Endothelial cell (in vitro differentiated cells): ENCODE measurements at regions not wholly inside any gene's neighbourhood (a gene's known extent, or its start where the extent isn't known, plus 50 kb on each side); places are given as distances from the start of the nearest gene placed in this dataset.
"Not testable (repeated sequence)": the region's sequence is repeated elsewhere in the genome, so short reads cannot be mapped to it uniquely, and the experiment has no call there.

Source experiments
- DNase-seq: peaks from one replicate; pipeline ENCODE4 v3.0.0; 2021; ENCODE audit warnings: low spot score
- H3K27ac Mint-ChIP-seq: one replicate; pipeline ENCODE4 v1.8.0; 2021; ENCODE audit warnings: mixed read lengths, inconsistent platforms; ENCODE audit not compliant: unreplicated experiment
- H3K27me3 Mint-ChIP-seq: one replicate; pipeline ENCODE4 v1.8.0; 2021; ENCODE audit warnings: mild to moderate bottlenecking, moderate library complexity, mixed read lengths, inconsistent platforms; ENCODE audit not compliant: unreplicated experiment
- H3K36me3 Mint-ChIP-seq: one replicate; pipeline ENCODE4 v1.8.0; 2021; ENCODE audit warnings: mild to moderate bottlenecking, low read depth, mixed read lengths, inconsistent platforms; ENCODE audit not compliant: unreplicated experiment
- H3K4me1 Mint-ChIP-seq: one replicate; pipeline ENCODE4 v1.8.0; 2021; ENCODE audit warnings: mild to moderate bottlenecking, mixed read lengths, inconsistent platforms; ENCODE audit not compliant: unreplicated experiment
- H3K4me3 Mint-ChIP-seq: one replicate; pipeline ENCODE4 v1.8.0; 2021; ENCODE audit warnings: mild to moderate bottlenecking, mixed read lengths, inconsistent platforms; ENCODE audit not compliant: unreplicated experiment
- H3K9me3 Mint-ChIP-seq: one replicate; pipeline ENCODE4 v1.8.0; 2021; ENCODE audit warnings: mixed read lengths, inconsistent platforms; ENCODE audit not compliant: unreplicated experiment
- TF ChIP-seq, protein P1 (sequence below): fragments of 200-600 bp; sonication (generic); IDR thresholded peaks from one replicate; pipeline ENCODE4 v1.5.0; 2021; ENCODE audit warnings: antibody characterized with exemption; ENCODE audit not compliant: unreplicated experiment

DNA sequence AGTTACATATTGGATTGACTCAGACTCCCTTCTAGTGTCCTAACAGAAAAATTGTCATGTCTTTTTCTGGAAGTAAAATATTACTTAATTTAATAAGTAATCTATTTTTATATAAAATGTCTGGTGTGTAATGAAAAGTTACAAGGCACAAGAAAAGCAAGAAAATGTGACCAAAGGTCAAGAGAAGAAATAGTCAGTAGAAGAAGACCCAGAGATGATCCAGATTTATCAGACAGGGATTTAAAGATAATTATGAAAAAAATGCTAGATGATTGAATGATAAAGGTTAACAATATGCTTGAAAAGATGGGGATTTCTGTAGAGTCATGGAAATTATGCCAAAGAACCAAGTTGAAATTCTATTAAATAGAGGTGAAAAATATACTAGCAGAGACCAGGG is 87.8 kb downstream of the SYT15B start:
- not testable (repeated sequence) for H3K36me3 Mint-ChIP-seq, H3K4me1 Mint-ChIP-seq, H3K27me3 Mint-ChIP-seq

DNA sequence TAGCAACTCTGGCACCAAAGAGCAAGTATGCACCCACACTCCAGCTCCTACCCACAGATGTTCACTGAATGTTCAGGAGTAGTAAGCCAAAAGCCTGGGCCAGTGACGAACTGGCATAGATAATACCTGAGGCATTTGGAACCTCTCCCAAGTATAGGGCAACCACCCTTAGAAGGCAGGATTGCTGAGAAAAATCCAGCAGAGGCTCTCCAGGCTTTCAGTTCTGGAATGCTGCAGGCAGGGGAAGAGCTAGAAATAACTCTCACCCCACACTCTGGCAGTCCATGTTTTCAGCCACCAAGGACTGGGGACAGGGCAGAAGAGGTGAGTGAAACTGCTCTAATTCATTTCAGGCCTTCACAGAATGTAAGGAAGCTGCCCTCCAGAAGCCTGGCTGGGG is 90.3 kb downstream of the SYT15B start:
- H3K4me3 Mint-ChIP-seq, H3K4me1 Mint-ChIP-seq, H3K36me3 Mint-ChIP-seq, DNase-seq, H3K27ac Mint-ChIP-seq, H3K27me3 Mint-ChIP-seq, H3K9me3 Mint-ChIP-seq: not testable (repeated sequence)

More for the DNA sequence above, 87.8 kb downstream of the SYT15B start:
- H3K27ac Mint-ChIP-seq, H3K9me3 Mint-ChIP-seq, DNase-seq, H3K4me3 Mint-ChIP-seq: not testable (repeated sequence)

DNA sequence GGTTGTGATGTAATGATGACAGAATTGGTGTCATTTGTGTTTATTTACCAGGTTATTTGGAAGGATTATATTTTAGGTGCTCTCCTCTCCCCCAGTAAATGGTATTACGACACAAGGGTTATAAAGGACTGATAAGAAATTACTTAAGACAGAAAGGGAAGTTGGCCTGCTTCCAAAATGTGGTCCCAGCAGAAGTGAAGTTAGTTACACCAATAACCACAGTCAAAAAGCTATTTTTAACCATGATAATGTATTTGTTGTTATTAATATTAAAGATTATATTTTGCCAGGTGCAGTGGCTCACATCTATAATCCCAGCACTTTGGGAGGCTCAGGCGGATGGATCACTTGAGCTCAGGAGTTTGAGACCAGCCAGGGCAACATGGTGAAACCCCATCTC is 92.5 kb downstream of the SYT15B start:
- DNase-seq, H3K4me3 Mint-ChIP-seq, H3K4me1 Mint-ChIP-seq, H3K9me3 Mint-ChIP-seq, H3K27ac Mint-ChIP-seq, H3K36me3 Mint-ChIP-seq, H3K27me3 Mint-ChIP-seq: not testable (repeated sequence)

DNA sequence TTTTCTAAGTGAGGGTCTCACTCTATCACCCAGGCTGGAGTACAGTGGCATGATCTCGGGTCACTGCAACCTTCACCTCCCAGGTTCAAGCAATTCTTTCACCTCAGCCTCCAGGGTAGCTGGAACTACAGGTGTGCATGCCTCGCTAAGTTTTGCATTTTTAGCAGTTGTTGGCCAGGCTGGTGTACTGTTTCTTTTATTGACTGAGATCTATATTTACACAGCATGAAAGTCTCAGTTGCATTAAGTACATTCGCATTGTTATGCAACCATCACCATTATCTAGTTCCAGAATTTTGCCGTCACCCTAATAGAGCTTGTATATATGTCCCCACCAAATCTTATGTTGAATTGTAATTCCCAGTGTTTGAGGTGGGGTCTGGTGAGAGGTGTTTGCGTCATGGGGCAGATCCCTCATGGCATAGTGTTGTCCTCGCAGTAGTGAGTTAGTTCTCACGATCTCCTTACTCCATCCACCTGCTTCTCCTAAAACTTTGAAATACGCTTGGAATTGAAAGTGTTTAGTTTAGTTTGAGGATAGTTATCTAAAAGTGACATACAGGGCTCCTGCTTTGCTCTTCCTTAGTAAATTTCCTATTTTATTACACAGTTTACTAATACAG is 101.3 kb downstream of the SYT15B start:
- DNase-seq, H3K36me3 Mint-ChIP-seq, H3K4me3 Mint-ChIP-seq, H3K27me3 Mint-ChIP-seq, H3K27ac Mint-ChIP-seq, H3K4me1 Mint-ChIP-seq, H3K9me3 Mint-ChIP-seq: not testable (repeated sequence)

DNA sequence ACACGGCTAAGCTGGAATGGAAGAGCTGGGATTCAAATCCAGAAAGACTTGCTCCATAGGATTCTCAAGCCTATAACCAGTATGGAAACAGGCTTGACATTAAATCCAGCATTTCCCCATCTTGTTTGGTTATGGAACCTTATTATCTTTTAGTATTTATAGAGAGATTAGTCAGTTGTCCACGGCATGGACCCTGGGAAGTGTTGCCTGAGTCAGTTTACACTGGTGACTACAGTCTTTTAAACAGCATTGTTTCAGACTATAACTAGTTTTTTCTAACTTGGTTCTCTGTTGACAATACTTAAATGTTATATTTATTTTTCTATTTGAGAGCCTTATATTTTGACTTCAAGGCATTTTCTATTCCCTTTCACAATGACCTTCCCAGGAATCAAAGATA is 106.7 kb downstream of the SYT15B start:
- H3K4me1 Mint-ChIP-seq, H3K36me3 Mint-ChIP-seq, DNase-seq, H3K27ac Mint-ChIP-seq, H3K4me3 Mint-ChIP-seq, H3K27me3 Mint-ChIP-seq, H3K9me3 Mint-ChIP-seq: not testable (repeated sequence)

DNA sequence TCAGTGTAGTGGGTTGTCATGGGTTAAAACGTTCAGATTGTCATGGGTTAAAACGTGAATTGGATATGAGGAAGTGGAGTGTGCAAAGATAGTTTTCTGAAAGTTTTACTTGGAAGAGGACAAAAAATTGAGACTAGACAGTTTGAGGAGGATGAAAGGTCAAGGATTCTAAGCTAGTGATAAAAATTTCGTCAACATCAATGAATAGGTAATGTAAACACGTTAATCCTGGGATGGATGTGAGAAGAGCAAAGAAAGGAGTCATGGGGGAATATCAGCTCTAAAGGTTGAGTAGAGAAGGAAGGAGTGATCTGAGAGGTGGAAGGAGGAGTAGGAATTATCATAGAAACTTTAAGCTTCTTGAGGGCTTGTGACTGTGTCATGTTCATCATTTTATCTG is 109.2 kb downstream of the SYT15B start:
- not testable (repeated sequence) for DNase-seq, H3K4me3 Mint-ChIP-seq, H3K36me3 Mint-ChIP-seq, H3K27me3 Mint-ChIP-seq, H3K27ac Mint-ChIP-seq, H3K9me3 Mint-ChIP-seq, H3K4me1 Mint-ChIP-seq

DNA sequence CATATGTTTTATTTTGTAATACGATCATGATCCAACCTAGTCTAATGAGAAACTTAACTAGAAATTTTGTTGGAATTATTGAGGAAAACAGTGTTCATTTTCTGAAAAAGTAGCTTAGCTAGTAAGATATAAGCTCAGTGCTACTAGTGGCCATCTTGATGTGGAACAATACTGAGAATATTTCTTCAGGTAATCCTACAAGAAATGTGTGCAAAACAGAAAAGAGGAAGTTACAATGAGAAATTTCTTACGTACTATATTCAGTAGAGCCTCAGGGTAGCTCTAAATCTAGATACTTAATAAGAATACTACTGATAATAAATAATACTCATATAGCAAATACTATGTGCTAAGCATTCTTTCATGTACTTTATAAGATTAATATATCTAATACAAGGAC is 114.8 kb downstream of the SYT15B start:
- H3K9me3 Mint-ChIP-seq, H3K36me3 Mint-ChIP-seq, DNase-seq, H3K4me3 Mint-ChIP-seq, H3K27me3 Mint-ChIP-seq, H3K4me1 Mint-ChIP-seq, H3K27ac Mint-ChIP-seq: not testable (repeated sequence)

DNA sequence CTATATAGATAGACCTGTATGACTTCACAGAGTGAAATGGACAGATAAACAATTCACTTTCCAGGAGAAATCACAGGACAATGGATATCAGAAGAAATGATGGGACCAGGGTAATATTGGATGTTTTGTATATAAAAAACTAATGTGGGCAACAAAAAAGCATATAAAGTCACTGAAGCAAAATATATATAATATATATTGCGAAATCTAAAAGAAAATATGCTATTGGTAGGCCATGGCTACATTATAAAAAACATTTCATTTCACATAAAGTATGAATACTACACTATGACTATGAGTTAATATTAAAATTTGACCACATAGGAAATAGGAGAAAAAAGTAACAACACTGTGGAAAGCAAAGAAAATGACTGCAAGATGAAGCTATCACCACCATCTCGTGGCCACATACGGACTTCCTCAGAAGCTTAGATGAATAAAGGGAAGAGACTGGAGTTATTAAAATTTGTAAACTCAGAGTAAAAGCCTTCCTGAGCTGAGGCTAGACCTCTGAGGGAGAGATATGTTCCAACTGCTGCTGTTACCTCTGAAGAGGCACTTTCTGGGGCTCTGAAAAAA is 115.8 kb downstream of the SYT15B start:
- not testable (repeated sequence) for H3K36me3 Mint-ChIP-seq, H3K27me3 Mint-ChIP-seq, H3K9me3 Mint-ChIP-seq, H3K4me3 Mint-ChIP-seq, H3K4me1 Mint-ChIP-seq, DNase-seq, H3K27ac Mint-ChIP-seq

DNA sequence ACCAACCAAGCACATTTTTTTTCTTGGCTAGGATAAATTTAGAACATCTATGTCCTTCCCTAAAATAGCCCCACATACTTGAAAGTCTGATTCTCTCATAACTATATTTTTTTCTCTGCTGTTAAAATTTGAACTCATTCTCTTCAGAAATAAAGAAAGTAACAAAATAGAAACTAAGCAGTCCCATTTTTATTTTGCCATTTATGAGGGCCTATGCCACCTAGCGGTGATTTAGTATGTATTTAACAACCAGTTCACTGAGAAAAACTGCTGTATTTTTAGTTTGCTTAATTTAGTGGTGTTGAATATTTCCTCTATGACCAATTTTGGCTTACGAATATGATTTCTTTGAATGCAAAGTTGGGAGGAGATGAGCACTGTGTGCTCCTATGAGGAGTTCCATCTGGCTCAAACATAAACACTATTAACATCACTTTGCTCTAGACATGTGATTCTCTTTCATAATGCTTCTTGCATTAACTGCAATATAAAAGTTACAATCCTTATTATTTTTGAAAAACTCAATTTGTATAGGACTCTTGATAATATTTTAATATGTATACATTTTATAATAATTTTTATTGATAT is 116.6 kb downstream of the SYT15B start:
- H3K9me3 Mint-ChIP-seq, H3K27me3 Mint-ChIP-seq, H3K27ac Mint-ChIP-seq, H3K4me1 Mint-ChIP-seq, H3K4me3 Mint-ChIP-seq, H3K36me3 Mint-ChIP-seq: not testable (repeated sequence)
- DNase-seq = peak; percentile 6
- TF ChIP-seq, protein P1, sequence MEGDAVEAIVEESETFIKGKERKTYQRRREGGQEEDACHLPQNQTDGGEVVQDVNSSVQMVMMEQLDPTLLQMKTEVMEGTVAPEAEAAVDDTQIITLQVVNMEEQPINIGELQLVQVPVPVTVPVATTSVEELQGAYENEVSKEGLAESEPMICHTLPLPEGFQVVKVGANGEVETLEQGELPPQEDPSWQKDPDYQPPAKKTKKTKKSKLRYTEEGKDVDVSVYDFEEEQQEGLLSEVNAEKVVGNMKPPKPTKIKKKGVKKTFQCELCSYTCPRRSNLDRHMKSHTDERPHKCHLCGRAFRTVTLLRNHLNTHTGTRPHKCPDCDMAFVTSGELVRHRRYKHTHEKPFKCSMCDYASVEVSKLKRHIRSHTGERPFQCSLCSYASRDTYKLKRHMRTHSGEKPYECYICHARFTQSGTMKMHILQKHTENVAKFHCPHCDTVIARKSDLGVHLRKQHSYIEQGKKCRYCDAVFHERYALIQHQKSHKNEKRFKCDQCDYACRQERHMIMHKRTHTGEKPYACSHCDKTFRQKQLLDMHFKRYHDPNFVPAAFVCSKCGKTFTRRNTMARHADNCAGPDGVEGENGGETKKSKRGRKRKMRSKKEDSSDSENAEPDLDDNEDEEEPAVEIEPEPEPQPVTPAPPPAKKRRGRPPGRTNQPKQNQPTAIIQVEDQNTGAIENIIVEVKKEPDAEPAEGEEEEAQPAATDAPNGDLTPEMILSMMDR = peak; percentile 72

DNA sequence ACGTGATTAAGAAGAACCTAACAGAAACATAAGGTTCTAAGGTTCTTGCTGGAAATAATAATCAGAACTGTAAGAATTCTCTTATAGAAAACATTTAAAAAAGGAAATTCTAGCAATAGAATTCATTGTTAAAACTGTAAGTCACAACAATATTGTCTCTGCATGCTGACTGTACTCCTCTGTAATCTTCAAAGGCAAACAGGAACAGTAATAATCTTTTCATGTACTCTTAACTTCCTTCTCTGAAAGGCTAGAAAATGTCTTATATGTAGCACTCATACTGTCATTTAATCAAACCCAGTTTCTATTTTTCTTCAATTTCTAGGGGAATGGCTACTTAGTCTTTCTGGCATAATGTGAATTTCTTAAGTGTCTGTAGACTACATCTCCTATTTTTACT is 103.5 kb upstream of the AGAP9 start:
- not testable (repeated sequence) for H3K27ac Mint-ChIP-seq, H3K9me3 Mint-ChIP-seq, H3K36me3 Mint-ChIP-seq, H3K4me1 Mint-ChIP-seq, H3K27me3 Mint-ChIP-seq, H3K4me3 Mint-ChIP-seq, DNase-seq

DNA sequence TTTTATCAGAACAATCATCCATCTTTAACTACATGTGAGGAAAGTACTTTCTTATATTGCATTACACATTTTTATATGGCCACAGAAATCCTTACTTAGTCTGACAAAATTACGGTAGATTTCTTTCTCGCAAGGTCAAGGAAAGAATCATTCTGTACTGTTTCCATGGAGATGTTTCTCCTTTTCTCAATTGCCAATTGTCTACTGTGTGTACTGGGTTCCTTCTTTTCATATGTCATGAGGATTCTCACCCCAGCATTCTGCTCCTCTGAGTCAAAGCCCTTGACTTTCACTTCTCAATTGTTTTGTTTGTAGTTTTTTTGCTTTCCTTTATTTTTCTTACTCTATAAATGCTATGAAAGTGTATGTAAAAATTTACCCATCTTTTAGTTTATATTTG is 99.3 kb upstream of the AGAP9 start:
- not testable (repeated sequence) for H3K27ac Mint-ChIP-seq, H3K36me3 Mint-ChIP-seq, DNase-seq, H3K27me3 Mint-ChIP-seq, H3K4me3 Mint-ChIP-seq, H3K9me3 Mint-ChIP-seq, H3K4me1 Mint-ChIP-seq
